IPS DF 4.7 (cell line): ENCODE measurements at regions not wholly inside any gene's neighbourhood (a gene's known extent, or its start where the extent isn't known, plus 50 kb on each side); places are given as distances from the start of the nearest gene placed in this dataset.
"Not testable (repeated sequence)": the region's sequence is repeated elsewhere in the genome, so short reads cannot be mapped to it uniquely, and the experiment has no call there.

Experiments used
- DNase-seq: peaks from one replicate; pipeline ENCODE4 v3.0.0-alpha.2; 2013; ENCODE audit warnings: low spot score; ENCODE audit errors: extremely low read depth

- no peak for DNase-seq
Measured at GRCh38 chr17:27944546-27945332, 51.6 kb upstream of the LYRM9 start.

- no peak for DNase-seq
Measured at GRCh38 chr17:27945333-27945616, 52.1 kb upstream of the LYRM9 start.

- no peak for DNase-seq
Measured at GRCh38 chr17:27945953-27946352, 52.8 kb upstream of the LYRM9 start.

GRCh38 chr17:27946513-27946912, 53.3 kb upstream of the LYRM9 start:
- no peak for DNase-seq

GRCh38 chr17:27947005-27947406, 53.8 kb upstream of the LYRM9 start:
- no peak for DNase-seq

GRCh38 chr17:27949304-27949703, 56.1 kb upstream of the LYRM9 start:
- no peak for DNase-seq

GRCh38 chr17:27950225-27950624, 57.1 kb upstream of the LYRM9 start:
- not testable (repeated sequence) for DNase-seq

GRCh38 chr17:27950995-27951394, 57.8 kb upstream of the LYRM9 start:
- no peak for DNase-seq

- no peak for DNase-seq
Measured at GRCh38 chr17:27951872-27952271, 58.7 kb upstream of the LYRM9 start.

- no peak for DNase-seq
Measured at GRCh38 chr17:27952366-27952765, 59.2 kb upstream of the LYRM9 start.

- DNase-seq: no peak
Measured at GRCh38 chr17:27954548-27955495, 61.7 kb upstream of the LYRM9 start.

GRCh38 chr17:27956601-27957445, 63.7 kb upstream of the LYRM9 start:
- DNase-seq: no peak

GRCh38 chr17:27957446-27957793, 64.3 kb upstream of the LYRM9 start:
- DNase-seq: not testable (repeated sequence)

- peak; percentile 38 for DNase-seq
Measured at GRCh38 chr17:27958708-27959381, 65.7 kb upstream of the LYRM9 start.

- peak; percentile 53 for DNase-seq
Measured at GRCh38 chr17:27959382-27959709, 66.2 kb upstream of the LYRM9 start.

GRCh38 chr17:27960183-27960849, 67.2 kb upstream of the LYRM9 start:
- no peak for DNase-seq

GRCh38 chr17:27962581-27962980, 69.4 kb upstream of the LYRM9 start:
- DNase-seq: not testable (repeated sequence)

- DNase-seq: no peak
Measured at GRCh38 chr17:27965224-27965623, 72.1 kb upstream of the LYRM9 start.

- no peak for DNase-seq
Measured at GRCh38 chr17:27968206-27968732, 74.2 kb upstream of the NLK start.

- no peak for DNase-seq
Measured at GRCh38 chr17:27970587-27970986, 71.9 kb upstream of the NLK start.
